ENCODE measurements at regions not wholly inside any gene's neighbourhood (a gene's known extent, or its start where the extent isn't known, plus 50 kb on each side); places are given as distances from the start of the nearest gene placed in this dataset.

GRCh38 chr2:238714038-238714528 is 133.8 kb upstream of the TWIST2 start:
- Histone ChIP-seq H3K36me3 (no peaks in the 10 kb centered on the region), H3K27me3 (no peaks in the 10 kb centered on the region), H3K4me1 (no peaks in the 10 kb centered on the region), H3K4me3 (no peak overlapping the region), H3K27ac (no peak overlapping the region), H3K9me3 (no peaks in the 10 kb centered on the region)
- DNase-seq (ENCODE audit: low spot score) = peak; percentile 46
- TF ChIP-seq, protein P1, sequence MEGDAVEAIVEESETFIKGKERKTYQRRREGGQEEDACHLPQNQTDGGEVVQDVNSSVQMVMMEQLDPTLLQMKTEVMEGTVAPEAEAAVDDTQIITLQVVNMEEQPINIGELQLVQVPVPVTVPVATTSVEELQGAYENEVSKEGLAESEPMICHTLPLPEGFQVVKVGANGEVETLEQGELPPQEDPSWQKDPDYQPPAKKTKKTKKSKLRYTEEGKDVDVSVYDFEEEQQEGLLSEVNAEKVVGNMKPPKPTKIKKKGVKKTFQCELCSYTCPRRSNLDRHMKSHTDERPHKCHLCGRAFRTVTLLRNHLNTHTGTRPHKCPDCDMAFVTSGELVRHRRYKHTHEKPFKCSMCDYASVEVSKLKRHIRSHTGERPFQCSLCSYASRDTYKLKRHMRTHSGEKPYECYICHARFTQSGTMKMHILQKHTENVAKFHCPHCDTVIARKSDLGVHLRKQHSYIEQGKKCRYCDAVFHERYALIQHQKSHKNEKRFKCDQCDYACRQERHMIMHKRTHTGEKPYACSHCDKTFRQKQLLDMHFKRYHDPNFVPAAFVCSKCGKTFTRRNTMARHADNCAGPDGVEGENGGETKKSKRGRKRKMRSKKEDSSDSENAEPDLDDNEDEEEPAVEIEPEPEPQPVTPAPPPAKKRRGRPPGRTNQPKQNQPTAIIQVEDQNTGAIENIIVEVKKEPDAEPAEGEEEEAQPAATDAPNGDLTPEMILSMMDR (IDR thresholded peaks at IDR 0.05) = no peak

GRCh38 chr2:238716171-238716570 is 131.7 kb upstream of the TWIST2 start:
- TF ChIP-seq, protein P1 (IDR thresholded peaks at IDR 0.05) = no peak
- DNase-seq (ENCODE audit: low spot score) = peak; percentile 42
- Histone ChIP-seq H3K4me3 (no peak overlapping the region), H3K4me1 (no peaks in the 10 kb centered on the region), H3K36me3 (no peaks in the 10 kb centered on the region), H3K27me3 (no peaks in the 10 kb centered on the region), H3K9me3 (no peaks in the 10 kb centered on the region), H3K27ac (no peak overlapping the region)

- DNase-seq (ENCODE audit: low spot score) = peak; percentile 46
- H3K36me3 ChIP-seq = no peaks in the 10 kb centered on the region
- H3K9me3 ChIP-seq = no peaks in the 10 kb centered on the region
- no peak overlapping the region for H3K27ac ChIP-seq
- no peaks in the 10 kb centered on the region for H3K27me3 ChIP-seq
- no peak overlapping the region for H3K4me3 ChIP-seq
- TF ChIP-seq, protein P1 (IDR thresholded peaks at IDR 0.05) = no peak
- H3K4me1 ChIP-seq = no peaks in the 10 kb centered on the region
Observed at GRCh38 chr2:238716585-238716984, 131.3 kb upstream of the TWIST2 start.

DNA sequence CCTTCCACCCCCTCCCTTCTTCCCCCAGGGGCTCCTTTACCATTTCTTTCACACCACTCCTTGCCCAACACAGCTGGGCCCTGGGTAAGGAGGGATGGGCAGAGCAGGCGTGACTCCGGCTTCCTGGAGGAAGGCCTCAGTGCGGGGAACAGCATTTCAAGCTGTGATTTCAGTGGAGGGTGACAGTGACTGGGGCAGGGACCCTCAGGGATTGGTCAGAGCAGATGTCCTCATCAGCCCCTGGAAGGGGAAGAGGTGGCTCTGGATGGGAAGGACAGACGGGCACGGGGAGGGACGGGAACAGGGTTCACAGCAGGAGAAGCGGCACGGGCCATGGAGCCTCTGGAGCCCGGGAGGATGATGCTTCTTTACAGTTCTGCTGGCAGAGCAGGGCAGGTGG is 130.8 kb upstream of the TWIST2 start:
- Histone ChIP-seq H3K9me3 (no peaks in the 10 kb centered on the region), H3K27me3 (no peaks in the 10 kb centered on the region), H3K36me3 (no peaks in the 10 kb centered on the region), H3K4me1 (no peaks in the 10 kb centered on the region), H3K27ac (no peak overlapping the region), H3K4me3 (no peak overlapping the region)
- TF ChIP-seq, protein P1 (IDR thresholded peaks at IDR 0.05) = no peak
- peak; percentile 46 for DNase-seq (ENCODE audit: low spot score)

DNA sequence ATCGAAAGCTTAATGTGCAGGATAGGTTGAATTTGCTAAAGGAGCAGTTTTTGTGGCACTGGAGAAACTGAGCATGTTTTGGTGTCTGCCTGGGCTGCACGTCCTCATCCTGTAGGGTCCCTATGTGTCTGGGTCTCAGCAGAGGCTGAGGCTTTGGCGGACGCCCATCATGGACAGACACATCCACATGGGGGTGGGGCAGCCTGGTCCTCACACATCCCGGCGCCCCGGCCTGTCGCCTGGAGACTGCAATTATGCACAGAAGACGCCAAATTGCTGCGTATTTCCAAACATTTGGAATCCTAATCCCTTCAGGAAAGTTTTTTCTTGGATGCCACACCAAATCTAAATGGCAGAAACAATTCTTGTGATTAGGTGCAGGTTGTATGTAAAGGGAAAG is 128.2 kb upstream of the TWIST2 start:
- H3K36me3 ChIP-seq = no peaks in the 10 kb centered on the region
- DNase-seq (ENCODE audit: low spot score) = peak; percentile 60

More for the DNA sequence above, 128.2 kb upstream of the TWIST2 start:
- no peak overlapping the region for H3K27ac ChIP-seq
- H3K27me3 ChIP-seq = no peaks in the 10 kb centered on the region
- TF ChIP-seq, protein P1 (IDR thresholded peaks at IDR 0.05) = no peak
- H3K4me3 ChIP-seq = no peak overlapping the region
- H3K9me3 ChIP-seq = no peaks in the 10 kb centered on the region
- no peaks in the 10 kb centered on the region for H3K4me1 ChIP-seq
